Endodermal cell (in vitro differentiated cells): ENCODE measurements at regions not wholly inside any gene's neighbourhood (a gene's known extent, or its start where the extent isn't known, plus 50 kb on each side); places are given as distances from the start of the nearest gene placed in this dataset.

Source experiments
- DNase-seq: peaks from one replicate; pipeline ENCODE4 v3.0.0-alpha.2; 2017
- H3K27ac ChIP-seq: 2 replicates; pipeline ENCODE4 v1.5.1; 2013; ENCODE audit warnings: mild to moderate bottlenecking, low read depth, low read length, moderate library complexity
- H3K27me3 ChIP-seq: 2 replicates; pipeline ENCODE4 v1.6.1; 2013; ENCODE audit warnings: mild to moderate bottlenecking, low read length, moderate library complexity; ENCODE audit not compliant: insufficient read depth, control insufficient read depth, poor library complexity, severe bottlenecking
- H3K36me3 ChIP-seq: 2 replicates; pipeline ENCODE4 v1.7.0; 2013; ENCODE audit warnings: mild to moderate bottlenecking, low read length, moderate library complexity; ENCODE audit not compliant: control insufficient read depth, insufficient read depth
- H3K4me1 ChIP-seq: one replicate; pipeline ENCODE4 v1.7.0; 2013; ENCODE audit warnings: low read length; ENCODE audit not compliant: control insufficient read depth, insufficient read depth
- H3K4me3 ChIP-seq: 2 replicates; pipeline ENCODE4 v1.5.1; 2013; ENCODE audit warnings: mild to moderate bottlenecking, low read length, moderate library complexity
- H3K9ac ChIP-seq: 2 replicates; pipeline ENCODE4 v1.6.1; 2013; ENCODE audit warnings: mild to moderate bottlenecking, low read length, moderate library complexity; ENCODE audit not compliant: poor library complexity, severe bottlenecking; ENCODE audit errors: extremely low read depth
- H3K9me3 ChIP-seq: 2 replicates; pipeline ENCODE4 v1.6.1; 2013; ENCODE audit warnings: mild to moderate bottlenecking, low read length, moderate library complexity; ENCODE audit not compliant: control insufficient read depth
- H3K27ac Mint-ChIP-seq: 2 replicates; pipeline ENCODE4 v1.8.0; 2020; ENCODE audit warnings: mixed read lengths
- H3K27me3 Mint-ChIP-seq: 2 replicates; pipeline ENCODE4 v1.8.0; 2021; ENCODE audit warnings: mild to moderate bottlenecking, mixed read lengths; ENCODE audit not compliant: insufficient read depth
- H3K36me3 Mint-ChIP-seq: 2 replicates; pipeline ENCODE4 v1.8.0; 2020; ENCODE audit warnings: low read depth, mixed read lengths
- H3K4me1 Mint-ChIP-seq: 2 replicates; pipeline ENCODE4 v1.8.0; 2020; ENCODE audit warnings: mixed read lengths
- H3K4me3 Mint-ChIP-seq: 2 replicates; pipeline ENCODE4 v1.8.0; 2020; ENCODE audit warnings: mild to moderate bottlenecking, moderate library complexity, mixed read lengths
- H3K9me3 Mint-ChIP-seq: 2 replicates; pipeline ENCODE4 v1.8.0; 2020; ENCODE audit warnings: mild to moderate bottlenecking, mixed read lengths
- WGBS, 2 experiments: methylation state at CpG; one replicate each; pipeline versions ENCODE4 v1.1.5 to v1.1.7; 2013; ENCODE audit warnings: missing lambda C conversion rate in 2 of 2, mixed read lengths in 1 of 2; ENCODE audit not compliant: insufficient coverage in 1 of 2, insufficient read length in 1 of 2; 5-methylcytosine and 5-hydroxymethylcytosine counted together
- TF ChIP-seq, protein P1 (sequence below): fragments of 200-600 bp; sonication (generic); conservative IDR thresholded peaks from 2 replicates; pipeline ENCODE4 v1.5.0; 2021; ENCODE audit warnings: antibody characterized with exemption, mild to moderate bottlenecking

DNA sequence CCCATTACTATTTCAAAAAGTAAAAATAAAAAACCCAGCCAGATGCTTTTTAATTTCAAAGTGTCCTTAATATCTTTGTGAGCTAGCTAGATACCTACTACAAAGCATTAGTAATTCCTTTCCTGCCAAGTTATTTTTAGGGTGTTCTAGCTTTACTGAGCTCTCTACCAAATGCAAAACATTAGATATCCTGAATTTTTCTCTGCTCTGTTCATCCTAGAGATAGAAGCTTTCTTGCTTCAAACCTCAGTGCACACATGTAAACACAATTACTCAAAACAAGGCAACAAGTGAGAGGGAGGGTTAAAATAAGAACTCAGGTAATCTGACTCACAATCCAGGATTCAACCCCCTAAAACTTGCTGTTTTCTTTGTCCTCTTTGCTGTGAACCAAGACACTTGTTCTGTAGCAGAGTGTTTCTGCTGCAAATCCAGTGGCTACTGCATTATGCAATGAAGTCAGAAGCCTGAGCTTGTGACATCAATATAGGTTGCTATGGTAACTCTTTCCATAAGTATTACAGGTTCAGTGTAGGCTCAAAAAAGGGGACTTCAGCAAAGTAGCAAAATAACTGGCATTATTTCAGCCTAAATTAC is 72.6 kb upstream of the STXBP5 start:
- no peak overlapping the region for H3K9ac ChIP-seq

DNA sequence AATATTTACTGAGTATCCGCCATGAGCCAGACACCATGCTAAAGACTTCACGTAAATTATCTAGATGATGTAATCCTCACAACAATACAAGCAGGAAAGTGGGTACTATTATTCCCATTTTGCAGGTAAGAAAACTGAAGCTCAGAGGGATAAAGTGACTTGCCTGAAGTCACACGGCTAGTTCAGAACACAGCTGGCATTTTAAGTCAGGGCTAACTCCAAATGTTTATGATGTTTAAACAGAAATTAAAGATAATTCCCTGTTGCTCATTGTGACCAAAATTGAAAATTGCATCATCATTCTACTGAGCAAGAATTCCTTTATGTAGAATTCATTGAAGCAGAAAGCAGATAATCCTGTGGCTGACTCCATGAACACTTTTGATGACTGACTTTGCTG is 71.3 kb upstream of the STXBP5 start:
- no peaks in the 10 kb centered on the region for H3K36me3 ChIP-seq
- TF ChIP-seq, protein P1, sequence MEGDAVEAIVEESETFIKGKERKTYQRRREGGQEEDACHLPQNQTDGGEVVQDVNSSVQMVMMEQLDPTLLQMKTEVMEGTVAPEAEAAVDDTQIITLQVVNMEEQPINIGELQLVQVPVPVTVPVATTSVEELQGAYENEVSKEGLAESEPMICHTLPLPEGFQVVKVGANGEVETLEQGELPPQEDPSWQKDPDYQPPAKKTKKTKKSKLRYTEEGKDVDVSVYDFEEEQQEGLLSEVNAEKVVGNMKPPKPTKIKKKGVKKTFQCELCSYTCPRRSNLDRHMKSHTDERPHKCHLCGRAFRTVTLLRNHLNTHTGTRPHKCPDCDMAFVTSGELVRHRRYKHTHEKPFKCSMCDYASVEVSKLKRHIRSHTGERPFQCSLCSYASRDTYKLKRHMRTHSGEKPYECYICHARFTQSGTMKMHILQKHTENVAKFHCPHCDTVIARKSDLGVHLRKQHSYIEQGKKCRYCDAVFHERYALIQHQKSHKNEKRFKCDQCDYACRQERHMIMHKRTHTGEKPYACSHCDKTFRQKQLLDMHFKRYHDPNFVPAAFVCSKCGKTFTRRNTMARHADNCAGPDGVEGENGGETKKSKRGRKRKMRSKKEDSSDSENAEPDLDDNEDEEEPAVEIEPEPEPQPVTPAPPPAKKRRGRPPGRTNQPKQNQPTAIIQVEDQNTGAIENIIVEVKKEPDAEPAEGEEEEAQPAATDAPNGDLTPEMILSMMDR = no peak
- no peak for DNase-seq
- no peaks in the 10 kb centered on the region for H3K4me1 ChIP-seq
- no peak overlapping the region for H3K27ac Mint-ChIP-seq
- 94 to 100% methylated on average over 1 to 3 of the region's 3 CpGs for WGBS, 2 experiments
- no peaks in the 10 kb centered on the region for H3K9me3 ChIP-seq
- H3K4me3 ChIP-seq = no peak overlapping the region
- H3K9me3 Mint-ChIP-seq = no peaks in the 10 kb centered on the region
- H3K36me3 Mint-ChIP-seq = no peaks in the 10 kb centered on the region
- H3K27me3 Mint-ChIP-seq = no peaks in the 10 kb centered on the region
- no peak overlapping the region for H3K27ac ChIP-seq
- no peak overlapping the region for H3K4me3 Mint-ChIP-seq
- no peaks in the 10 kb centered on the region for H3K27me3 ChIP-seq
- peaks cover 3% of the 10 kb centered on the region for H3K4me1 Mint-ChIP-seq
- no peak overlapping the region for H3K9ac ChIP-seq

More for the DNA sequence above, 72.6 kb upstream of the STXBP5 start:
- Histone ChIP-seq H3K27ac (no peak overlapping the region), H3K9me3 (no peaks in the 10 kb centered on the region), H3K4me3 (no peak overlapping the region), H3K27me3 (no peaks in the 10 kb centered on the region), H3K36me3 (no peaks in the 10 kb centered on the region), H3K4me1 (peaks cover 3% of the 10 kb centered on the region)
- H3K36me3 Mint-ChIP-seq = no peaks in the 10 kb centered on the region
- TF ChIP-seq, protein P1 = no peak
- no peaks in the 10 kb centered on the region for H3K9me3 Mint-ChIP-seq
- H3K4me1 Mint-ChIP-seq = peaks cover 6% of the 10 kb centered on the region
- no peak overlapping the region for H3K4me3 Mint-ChIP-seq
- no peak overlapping the region for H3K27ac Mint-ChIP-seq
- DNase-seq = no peak
- no peaks in the 10 kb centered on the region for H3K27me3 Mint-ChIP-seq

DNA sequence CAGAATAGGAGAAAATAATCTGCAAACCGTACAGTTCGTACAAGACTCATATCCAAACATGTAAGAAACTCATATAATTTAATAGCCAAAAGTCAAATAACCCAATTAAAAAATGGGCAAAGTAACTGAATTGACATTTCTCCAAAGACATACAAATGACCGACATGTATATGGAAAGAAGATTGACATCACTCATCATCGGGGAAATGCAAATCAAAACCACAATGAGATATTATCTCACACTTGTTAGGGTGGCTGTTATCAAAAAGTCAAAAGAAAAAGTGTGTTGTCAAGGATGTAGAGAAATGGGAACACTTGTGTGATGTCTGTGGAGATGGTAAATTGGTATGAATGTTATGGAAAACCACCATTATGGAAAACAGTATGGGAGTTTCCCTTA is 70.5 kb upstream of the STXBP5 start:
- Histone ChIP-seq H3K27ac (no peak overlapping the region), H3K9ac (no peak overlapping the region), H3K36me3 (no peaks in the 10 kb centered on the region), H3K4me1 (no peaks in the 10 kb centered on the region), H3K4me3 (no peak overlapping the region), H3K27me3 (no peaks in the 10 kb centered on the region), H3K9me3 (no peaks in the 10 kb centered on the region)
- DNase-seq = no peak
- no peaks in the 10 kb centered on the region for H3K36me3 Mint-ChIP-seq
- H3K27me3 Mint-ChIP-seq = no peaks in the 10 kb centered on the region
- TF ChIP-seq, protein P1 = no peak
- H3K9me3 Mint-ChIP-seq = no peaks in the 10 kb centered on the region
- H3K27ac Mint-ChIP-seq = no peak overlapping the region
- no peak overlapping the region for H3K4me3 Mint-ChIP-seq
- WGBS, 2 experiments = 97% methylated on average over 4 of the region's 4 CpGs; no CpG with 5 or more reads in 1 of the 2 experiments
- H3K4me1 Mint-ChIP-seq = peaks cover 3% of the 10 kb centered on the region
